HG03103 (cell line): ENCODE measurements at regions not wholly inside any gene's neighbourhood (a gene's known extent, or its start where the extent isn't known, plus 50 kb on each side); places are given as distances from the start of the nearest gene placed in this dataset.

Source experiments
- ATAC-seq: cut with Tn5 transposase; IDR thresholded peaks from one replicate; pipeline ENCODE4 v1.9.1; 2021; ENCODE audit warnings: low read depth; ENCODE audit not compliant: unreplicated experiment

DNA sequence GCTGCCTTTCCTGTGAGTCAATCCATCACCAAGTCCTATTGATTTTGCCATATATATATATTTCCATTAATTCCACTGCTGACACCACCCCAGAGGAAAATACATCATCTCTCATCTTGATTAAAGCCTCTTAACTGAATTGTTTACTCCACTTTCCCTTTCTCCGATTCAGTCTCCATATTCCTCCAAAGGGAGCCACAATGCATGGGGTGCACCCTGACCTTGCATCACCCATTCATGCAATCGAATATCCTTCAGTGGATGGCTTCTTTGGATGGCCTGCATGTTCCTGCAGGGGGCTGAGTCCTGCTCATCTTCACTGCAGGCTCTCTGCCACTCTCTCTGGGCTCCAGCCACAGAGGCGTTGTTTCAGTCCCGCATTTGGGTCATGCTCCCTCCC lies 231.0 kb downstream of the SNX18 start:
- ATAC-seq = no peak

DNA sequence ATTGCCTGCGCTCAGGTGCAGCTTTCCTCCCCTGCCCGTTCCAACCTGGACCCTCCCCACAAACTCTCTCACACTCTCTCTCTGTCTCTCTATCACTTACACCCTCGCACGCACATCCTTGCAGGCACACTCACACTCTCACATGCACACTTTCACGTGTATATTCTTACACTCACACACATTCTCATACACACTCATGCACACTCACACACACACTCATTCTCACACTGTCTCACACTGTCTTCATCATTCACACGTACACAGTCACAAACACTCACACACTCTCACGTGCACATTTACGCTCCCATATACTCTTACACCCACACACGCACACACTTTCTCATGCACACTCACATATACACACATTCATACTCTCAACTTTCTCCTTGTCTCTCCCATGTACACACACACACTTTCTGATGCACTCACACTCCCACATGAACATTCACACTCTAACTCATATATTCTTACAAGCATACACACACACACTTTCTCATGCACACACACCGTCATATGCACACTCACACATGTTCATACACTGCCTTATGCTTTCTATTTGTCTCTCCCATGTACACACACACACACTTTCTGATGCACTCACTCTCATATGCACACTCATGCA lies 229.3 kb downstream of the SNX18 start:
- ATAC-seq = no peak

DNA sequence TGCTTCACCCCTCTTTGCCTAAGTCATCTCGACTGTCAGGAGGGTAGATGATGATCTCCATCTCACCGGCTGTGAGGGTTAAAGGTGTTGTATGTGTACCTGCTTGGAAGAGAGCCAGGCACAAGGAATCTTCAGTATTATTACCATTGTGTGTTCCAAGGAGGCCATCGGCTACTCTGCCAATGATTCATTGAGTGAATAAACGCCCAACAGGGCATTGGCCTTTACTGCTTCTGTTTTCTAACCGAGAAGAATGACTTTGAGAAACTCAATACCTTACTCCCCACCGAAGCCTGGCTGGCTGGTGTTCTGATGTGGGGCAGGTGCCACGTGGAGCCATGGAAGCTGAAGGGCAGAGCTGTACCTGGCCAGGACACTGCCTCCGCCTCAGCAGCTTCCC lies 228.8 kb downstream of the SNX18 start:
- no peak for ATAC-seq

DNA sequence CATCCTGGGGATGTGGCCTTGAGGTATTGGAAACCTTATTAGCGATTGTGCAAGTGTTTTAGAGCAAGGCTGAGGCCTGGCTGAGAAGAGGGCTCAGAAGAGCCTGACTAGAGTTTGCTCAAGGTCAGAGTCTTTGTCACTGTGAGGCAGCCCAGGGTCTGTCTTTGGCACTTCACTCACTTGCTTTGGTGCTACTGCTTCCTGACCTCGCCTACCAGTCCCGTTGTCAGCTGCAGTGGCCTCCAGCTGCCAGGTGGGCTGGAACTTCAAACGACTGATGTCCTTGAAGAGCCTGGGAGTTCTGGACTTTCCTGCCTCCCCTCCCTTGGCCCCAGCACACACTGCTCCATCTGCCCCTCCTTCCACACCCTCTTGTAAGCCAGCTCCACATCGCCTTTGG lies 228.0 kb downstream of the SNX18 start:
- ATAC-seq = no peak

DNA sequence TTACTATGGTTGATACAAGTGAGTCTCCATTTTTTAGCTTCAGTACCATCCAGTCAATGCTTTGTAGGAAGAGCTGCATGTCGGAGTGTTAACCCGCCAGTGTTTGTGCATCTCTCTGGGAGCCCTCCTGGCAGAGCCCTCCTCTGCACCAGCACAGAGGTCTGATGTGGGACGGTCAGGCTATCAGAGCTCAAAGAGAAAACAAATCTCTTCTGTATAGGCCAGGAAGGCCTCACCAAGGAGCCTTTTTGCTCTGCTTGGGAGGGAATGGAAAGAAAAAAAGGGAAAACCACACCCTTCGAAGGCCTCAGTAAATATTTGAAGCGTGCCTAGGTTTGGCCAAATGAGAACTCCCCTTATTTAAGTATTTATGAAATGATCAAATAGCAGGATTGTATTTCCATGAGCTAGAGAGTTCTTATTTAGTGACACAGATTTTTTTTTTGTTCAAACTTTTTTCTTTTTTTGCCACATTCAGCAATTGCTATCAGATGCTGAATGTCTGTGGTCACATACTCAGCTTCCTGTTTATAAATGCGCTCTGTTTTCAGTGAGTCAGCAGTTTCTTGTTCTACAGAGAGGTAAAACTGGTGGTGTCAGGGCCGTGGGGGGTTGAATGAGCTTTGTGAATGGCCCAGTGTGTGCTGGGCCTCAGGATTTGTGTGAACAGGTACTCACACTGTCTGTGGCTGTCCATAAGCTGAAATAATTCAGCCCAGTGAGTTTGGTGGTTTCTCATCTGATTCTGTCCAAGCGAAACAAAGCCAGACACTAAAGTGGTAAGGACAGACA lies 226.6 kb downstream of the SNX18 start:
- ATAC-seq = peak; percentile 91

DNA sequence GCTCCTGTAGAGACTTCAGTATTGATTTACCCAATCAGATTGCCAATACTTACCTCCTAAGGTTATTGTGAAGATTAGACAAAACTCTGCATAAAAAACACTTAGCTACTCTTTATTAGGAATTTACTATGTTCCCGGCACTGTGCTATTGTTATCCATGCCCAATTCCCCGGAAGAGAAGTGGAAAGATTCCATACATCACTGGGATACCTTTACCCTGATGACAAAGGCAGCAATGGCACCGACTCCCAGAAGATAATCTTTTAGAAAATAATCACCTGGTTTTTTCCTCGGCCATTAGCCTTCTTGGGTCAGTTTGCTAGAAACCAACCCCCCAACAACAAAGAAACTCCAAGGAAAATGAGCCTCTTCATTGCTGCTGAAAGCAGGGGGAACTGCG lies 226.0 kb downstream of the SNX18 start:
- ATAC-seq = no peak

DNA sequence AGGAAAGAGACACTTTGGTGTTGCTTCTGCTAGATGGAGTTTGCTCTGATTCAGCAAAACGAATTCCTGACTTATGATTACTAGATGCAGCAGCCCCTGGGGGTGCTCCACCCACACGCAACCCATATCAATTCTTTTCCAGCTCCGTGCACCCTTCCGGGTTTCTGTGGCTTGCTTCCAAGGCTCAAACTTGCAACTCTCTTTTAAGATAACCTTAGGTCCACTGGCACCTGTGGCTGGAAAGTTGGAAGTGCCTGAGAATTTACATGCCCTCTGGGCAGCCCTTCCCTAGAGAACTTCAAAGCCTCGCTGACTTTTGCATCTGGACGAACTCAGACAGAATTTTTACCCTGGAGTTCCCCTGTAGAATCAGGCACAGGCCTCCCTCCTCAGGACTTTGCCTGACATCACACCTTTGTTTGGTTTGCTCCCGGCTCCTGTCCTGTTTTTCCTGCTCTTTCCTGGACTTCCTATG lies 224.9 kb downstream of the SNX18 start:
- ATAC-seq = no peak

DNA sequence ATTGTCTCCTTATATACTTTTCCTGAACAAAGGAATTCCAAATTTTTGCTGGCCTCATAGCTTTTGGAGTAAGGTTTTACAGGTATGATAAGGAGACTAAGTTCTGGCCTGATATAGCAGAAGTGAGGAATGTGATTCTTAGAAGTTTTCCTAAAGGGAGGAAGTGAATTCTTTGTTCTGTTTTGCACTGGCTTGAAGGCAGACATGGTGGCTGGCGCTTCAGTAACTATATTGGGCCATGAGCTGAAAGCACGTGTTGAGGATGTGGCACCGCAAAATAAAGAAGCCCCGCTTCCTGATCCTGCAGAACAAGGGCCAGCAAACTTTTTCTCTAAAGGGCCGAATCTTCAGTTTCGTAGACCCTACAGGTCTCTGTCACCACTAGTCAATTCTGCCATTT lies 224.2 kb downstream of the SNX18 start:
- no peak for ATAC-seq

DNA sequence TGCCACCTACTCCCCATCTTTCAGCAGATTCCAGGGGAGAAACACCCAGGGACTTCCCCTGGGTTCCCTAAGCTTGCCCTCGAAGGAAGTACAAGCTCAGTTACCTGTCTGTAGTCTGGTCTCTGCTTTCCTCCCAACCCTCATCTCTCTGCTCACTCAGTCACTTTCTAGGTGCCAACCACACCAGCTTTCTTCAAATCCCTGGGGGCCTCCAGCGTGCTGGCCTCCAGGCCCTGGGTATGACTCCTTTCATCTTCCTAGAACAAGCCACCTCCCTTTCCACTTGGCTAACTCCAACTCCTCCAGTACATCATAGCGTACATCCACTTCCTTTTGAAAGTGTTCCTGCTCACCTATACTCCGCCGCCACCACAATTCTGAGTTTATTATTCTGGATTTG lies 222.6 kb downstream of the SNX18 start:
- no peak for ATAC-seq

DNA sequence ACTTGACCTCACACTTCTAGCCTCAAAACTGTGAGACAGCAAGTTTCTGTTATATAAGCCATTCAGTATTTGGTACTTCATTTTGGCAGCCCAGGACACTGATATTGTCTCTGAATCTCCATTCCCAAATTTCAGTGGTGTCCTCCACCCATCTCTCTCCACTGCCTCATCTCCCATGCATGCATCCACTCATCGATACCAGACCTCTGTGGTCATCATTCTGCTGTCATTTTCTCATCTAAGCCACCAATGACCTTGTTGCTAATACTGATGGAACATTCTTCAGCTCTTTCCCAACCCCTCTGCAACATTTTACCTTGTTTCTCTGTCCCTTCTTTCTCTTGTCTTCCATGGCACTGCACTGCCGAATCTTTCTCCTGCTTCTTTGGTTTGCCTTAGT lies 221.8 kb downstream of the SNX18 start:
- ATAC-seq = no peak

DNA sequence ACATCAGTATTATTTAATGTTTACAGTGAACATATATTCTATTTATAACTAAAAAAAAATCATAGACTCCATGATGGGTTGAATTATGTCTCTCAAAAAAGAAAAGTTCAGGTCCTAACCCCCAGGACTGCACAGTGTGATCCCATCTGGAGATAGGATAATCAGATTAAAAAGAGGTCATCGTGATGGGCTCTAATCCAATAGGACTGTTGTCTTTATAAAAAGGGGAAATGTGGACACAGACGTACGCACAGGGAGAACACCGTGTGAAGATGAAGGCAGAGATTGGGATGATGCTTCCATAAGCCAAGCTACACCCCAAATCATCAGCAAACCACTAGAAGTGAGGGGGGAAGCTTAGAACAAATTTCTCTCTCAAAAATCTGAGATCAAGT lies 221.4 kb downstream of the SNX18 start:
- no peak for ATAC-seq

DNA sequence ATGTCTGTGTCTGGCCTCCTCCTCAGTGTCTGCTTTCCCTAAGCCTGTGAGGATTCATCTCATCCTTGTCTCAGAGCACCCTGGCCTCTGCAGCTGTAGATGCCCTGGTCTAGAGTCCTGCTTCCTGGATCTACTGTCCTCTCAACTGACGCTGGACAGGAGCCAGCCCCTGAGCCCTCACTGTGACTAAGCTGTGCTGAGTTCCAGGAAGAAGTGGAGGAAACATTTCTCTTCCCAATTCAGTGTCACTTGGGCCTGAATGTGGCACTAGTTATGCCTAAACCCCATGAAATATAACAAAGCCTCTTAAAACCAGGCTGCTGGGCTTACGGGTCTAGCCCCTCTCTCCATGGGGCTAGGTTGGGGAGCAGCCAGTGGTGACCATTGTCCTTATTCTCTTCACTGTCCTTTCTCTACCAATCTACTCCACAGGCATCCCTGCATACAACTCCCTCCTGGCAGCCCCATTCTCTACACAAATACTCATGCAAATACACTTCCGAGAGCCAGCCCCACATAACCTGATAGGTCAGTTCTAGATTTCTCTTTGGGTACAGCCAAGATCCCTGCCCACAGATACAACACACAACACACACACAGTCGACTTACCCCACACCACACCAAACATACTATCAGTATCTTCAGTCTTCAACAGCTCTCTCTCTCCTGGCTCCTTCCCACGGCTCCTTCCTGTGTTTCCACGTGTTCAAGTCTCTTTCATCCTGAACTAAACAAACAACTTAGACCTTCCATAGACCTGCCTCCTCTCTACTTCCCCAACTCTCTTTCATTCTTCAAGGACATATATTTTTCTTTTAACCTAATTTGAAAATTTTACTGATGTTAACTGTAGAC lies 220.8 kb downstream of the SNX18 start:
- ATAC-seq = no peak

DNA sequence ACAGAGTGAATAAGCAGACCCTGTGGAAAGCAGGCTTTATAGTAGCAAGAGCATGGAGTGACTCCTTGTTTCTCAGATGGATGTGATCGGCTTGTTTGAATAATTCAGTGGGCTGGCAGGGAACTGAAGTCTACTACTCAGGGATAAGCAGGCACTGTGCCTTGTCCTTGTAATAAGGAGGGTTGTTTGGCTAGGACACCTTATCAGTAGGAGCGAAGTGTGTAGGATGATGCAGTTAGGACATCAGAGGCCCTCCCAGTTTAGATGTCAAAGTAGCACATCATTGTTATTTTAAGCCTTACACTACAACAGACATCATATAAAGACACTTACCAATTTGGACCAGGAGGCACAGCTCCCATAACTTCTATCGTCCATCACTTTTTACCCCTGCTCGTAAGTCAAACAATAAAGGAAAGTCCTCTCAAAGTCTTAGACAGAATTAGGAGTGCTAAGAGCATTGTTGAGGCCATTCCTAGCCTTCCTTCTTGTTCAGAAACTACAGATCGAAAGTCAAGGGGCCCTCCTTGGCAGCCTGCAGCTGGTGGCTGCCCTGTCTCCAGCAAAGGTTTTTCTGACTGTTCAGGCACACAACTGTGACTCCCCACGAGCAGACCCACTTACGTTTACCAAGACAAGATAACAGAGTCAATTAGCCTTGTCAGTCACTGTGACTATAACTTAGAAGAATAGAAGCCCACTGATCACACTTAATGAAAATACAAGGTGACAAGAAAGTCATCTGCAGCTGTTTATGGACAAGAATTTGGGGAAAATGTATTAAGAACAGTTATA lies 218.6 kb downstream of the SNX18 start:
- no peak for ATAC-seq

DNA sequence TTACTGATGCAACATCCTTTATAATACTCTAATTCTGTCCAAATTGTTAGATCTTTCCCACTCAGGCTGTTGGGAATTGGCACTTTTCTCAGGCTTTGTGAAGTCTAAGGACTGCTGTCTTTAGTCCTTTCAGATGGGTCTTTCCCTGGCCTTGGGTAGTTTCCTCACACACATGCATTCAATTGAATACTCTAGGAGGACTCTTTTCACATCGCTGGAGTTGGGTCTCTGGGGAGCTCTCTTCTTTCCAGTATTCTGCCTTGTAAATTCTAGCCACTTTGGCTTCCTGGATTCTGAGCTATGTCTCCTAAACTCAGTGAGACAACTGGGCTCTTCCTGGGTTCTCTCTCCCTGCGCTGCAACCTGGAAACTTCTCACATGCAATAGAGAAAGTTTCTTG lies 215.5 kb downstream of the SNX18 start:
- no peak for ATAC-seq

DNA sequence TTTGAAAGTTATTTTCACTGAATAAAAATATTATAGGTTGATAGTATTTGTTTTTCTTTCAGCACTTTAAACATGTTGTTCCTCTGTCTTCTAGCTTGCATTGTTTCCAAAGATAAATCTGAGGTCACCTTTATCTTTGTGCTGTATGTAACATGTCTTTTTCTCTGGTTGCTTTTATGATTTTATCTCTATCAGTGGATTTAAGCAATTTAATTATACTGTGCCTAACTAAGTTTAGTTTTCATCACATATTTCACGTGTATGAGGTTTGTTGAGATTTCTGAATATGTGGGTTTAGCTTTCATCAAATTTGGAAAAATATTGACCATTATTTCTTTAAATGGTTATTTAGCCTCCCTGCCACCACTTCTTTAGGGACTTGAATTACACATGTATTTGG lies 214.5 kb downstream of the SNX18 start:
- ATAC-seq = no peak

DNA sequence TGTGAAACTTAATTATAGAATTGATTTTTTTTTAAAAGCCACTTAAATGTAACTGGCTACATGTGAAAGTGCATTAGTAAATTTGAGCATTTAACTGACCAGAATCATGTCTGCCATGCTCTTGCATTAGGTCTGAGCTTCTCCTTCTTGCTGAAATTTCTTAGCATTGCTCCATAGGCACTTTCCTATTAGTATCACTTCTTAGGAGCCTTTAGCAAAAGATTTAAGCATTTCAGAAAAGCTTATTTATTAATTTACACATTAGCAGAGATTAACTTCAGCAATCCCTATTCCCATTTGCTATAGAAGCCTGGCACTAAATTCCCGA lies 211.0 kb downstream of the SNX18 start:
- ATAC-seq = no peak

DNA sequence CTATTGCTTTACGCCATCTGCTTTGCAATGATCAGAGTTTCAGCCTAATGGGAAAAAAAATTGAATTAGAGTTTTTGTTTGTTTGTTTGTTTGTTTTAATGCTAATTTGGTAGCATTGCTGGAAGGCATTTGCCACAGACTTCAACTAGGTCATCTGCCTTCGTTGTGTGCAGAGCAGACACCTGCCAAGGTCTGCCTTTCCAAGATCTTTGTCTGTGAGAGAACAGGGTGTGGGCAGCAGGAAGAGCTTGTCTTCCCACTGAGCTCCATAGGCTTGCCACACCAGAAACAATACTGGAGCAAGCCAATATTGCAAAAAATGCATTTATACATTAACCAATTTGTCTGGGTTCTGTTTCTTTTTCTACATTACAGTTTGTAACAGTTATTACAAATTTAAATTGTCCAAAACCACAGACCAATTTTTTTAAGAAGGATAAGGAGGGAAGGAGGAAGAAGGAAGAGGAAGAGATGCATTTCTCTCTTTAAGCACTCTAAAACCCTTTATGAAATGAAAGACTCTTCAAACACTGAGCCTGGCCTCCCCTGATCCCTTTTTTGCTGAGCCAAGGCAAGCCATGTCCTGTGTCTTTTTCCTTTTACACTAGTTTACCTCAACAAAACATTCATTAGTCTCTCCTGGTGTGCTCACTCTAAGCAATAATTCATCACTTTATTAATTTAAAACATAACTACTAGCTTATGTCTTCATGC lies 210.5 kb downstream of the SNX18 start:
- no peak for ATAC-seq

DNA sequence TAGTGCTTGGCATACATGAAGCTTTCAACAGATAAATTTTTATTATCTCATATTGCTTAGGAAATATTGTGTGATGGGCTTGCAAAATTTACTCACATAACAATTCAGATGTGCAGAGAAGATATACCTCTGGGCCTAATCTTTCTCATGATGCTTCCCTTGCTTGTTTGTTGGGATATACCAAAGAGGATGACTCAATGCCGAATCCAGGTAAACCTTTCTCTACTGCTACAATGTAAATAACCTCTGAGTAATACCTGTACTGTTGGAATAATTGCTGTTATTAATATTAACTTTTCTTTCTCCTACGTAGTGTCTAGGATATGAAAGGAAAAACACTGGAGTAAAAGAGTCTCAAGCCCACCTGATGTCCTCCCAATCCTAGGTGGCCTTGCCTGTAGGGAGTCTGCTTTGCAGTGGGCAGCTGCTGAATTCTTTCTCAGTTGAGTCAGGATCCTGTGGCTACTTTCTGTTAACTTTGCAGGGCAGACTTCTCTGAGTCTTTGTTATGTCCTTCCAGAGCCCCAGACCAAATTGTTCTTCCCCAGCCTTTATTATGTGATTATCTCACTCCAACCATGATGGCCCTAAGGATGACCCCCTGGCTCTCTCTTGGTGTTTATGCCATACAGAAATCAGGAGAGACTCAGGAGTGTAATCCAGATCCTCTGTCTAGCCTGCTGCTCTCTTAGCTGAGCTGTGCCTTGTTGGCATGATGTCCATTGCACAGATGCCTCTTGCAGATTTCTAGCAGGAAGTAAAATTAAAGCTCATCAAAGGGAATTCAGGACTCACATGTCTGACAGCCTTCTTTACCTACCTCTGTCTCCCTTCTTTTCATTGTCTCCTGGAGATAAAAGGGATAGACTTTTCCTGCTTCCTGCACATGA lies 208.1 kb downstream of the SNX18 start:
- no peak for ATAC-seq

DNA sequence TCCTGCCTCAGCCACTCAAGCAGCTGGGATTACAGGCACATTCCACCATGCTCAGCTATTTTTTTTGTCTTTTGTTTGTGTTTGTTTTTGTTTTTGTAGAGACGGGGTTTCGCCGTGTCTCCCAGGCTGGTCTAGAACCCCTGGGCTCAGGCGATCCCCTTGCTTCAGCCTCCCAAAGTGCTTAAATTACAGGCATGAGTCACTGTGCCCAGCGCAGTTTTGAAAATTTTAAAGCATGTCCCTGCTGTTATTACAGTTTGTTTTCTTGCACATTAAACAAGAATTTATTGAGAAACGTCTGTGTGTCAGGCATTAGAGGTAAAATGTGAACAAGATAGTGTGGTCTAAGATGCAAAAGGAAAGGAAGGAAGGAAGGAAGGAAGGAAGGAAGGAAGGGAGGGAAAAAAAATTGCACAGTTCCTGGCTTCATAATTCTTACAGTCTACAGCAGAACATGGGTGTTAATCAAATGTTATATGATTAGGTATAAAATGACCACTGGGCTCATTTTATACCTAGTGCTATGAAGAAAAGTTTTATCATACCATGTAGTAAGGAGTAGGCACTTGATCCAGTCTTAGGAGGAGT lies 205.4 kb downstream of the SNX18 start:
- ATAC-seq = no peak
